SK-N-SH treated with all-trans-retinoic acid at 6 μM for 48 hours (cell line): ENCODE measurements at regions not wholly inside any gene's neighbourhood (a gene's known extent, or its start where the extent isn't known, plus 50 kb on each side); places are given as distances from the start of the nearest gene placed in this dataset.

Experiments
- BACH2 ChIP-seq: fragments of 250-450 bp; sonication (Bioruptor Pico); IDR thresholded peaks from 2 replicates; pipeline ENCODE4 v1.9.0; 2021; ENCODE audit warnings: mild to moderate bottlenecking, borderline replicate concordance
- PATZ1 ChIP-seq: fragments of 250-450 bp; sonication (Bioruptor Pico); IDR thresholded peaks from 2 replicates; pipeline ENCODE4 v1.8.0; 2020; ENCODE audit warnings: mild to moderate bottlenecking, moderate library complexity, borderline replicate concordance
- RARB ChIP-seq: fragments of 250-450 bp; sonication (Bioruptor Pico); IDR thresholded peaks from 2 replicates; pipeline ENCODE4 v1.8.0; 2021; ENCODE audit warnings: mild to moderate bottlenecking, moderate library complexity
- ZNF565 ChIP-seq: fragments of 450-650 bp; formaldehyde crosslinking; conservative IDR thresholded peaks from 2 replicates; pipeline ENCODE4 v1.5.0; 2020; ENCODE audit warnings: low read depth, mild to moderate bottlenecking, moderate library complexity

- TF ChIP-seq PATZ1 (no peak), RARB (CRISPR knock-in tag) (no peak), ZNF565 (no peak), BACH2 (CRISPR knock-in tag) (no peak)
These were observed 379.6 kb downstream of the ETNK1 start for GRCh38 chr12:23004473-23005020.
